Stimulated activated CD8-positive, alpha-beta memory T cell treated with anti-CD3 and anti-CD28 coated beads, Interleukin-4, amount 100 ng/mL, for 1 hour (primary cell): ENCODE measurements at regions not wholly inside any gene's neighbourhood (a gene's known extent, or its start where the extent isn't known, plus 50 kb on each side); places are given as distances from the start of the nearest gene placed in this dataset.

Source experiments
- DNase-seq, 2 donors: peaks; one replicate each; pipeline ENCODE4 v3.0.0-alpha.2; 2020; ENCODE audit warnings: low read depth in 2 of 2, low spot score in 1 of 2

GRCh38 chr5:155193483-155194107, 180.0 kb downstream of the KIF4B start:
- DNase-seq, result no peak

- DNase-seq, result no peak
These were observed 187.1 kb downstream of the KIF4B start for GRCh38 chr5:155200608-155201007.

GRCh38 chr5:155211764-155212163, 198.2 kb downstream of the KIF4B start:
- no peak for DNase-seq

- no peak for DNase-seq
These were observed 208.8 kb downstream of the KIF4B start for GRCh38 chr5:155222393-155222792.

GRCh38 chr5:155229135-155229534, 215.6 kb downstream of the KIF4B start:
- DNase-seq, result no peak

GRCh38 chr5:155239803-155240202, 226.2 kb downstream of the KIF4B start:
- no peak for DNase-seq

- DNase-seq, result no peak
These were observed 237.0 kb downstream of the KIF4B start for GRCh38 chr5:155250596-155250995.

- no peak for DNase-seq
These were observed 238.5 kb downstream of the KIF4B start for GRCh38 chr5:155252025-155252424.

GRCh38 chr5:155252717-155253116, 239.2 kb downstream of the KIF4B start:
- DNase-seq, result no peak

- DNase-seq, result no peak
These were observed 240.8 kb downstream of the KIF4B start for GRCh38 chr5:155254399-155254798.

- DNase-seq, result no peak
These were observed 244.6 kb downstream of the KIF4B start for GRCh38 chr5:155258161-155258560.

- no peak for DNase-seq
These were observed 246.1 kb downstream of the KIF4B start for GRCh38 chr5:155259648-155260047.

GRCh38 chr5:155260798-155261197, 247.2 kb downstream of the KIF4B start:
- no peak for DNase-seq

GRCh38 chr5:155263381-155263780, 249.8 kb downstream of the KIF4B start:
- no peak for DNase-seq

GRCh38 chr5:155264809-155265208, 251.3 kb downstream of the KIF4B start:
- no peak for DNase-seq

GRCh38 chr5:155268770-155269425, 255.3 kb downstream of the KIF4B start:
- DNase-seq, result no peak

GRCh38 chr5:155270725-155271124, 257.2 kb downstream of the KIF4B start:
- no peak for DNase-seq

GRCh38 chr5:155274484-155274883, 260.9 kb downstream of the KIF4B start:
- DNase-seq, result no peak

GRCh38 chr5:155275222-155275621, 261.7 kb downstream of the KIF4B start:
- no peak for DNase-seq

GRCh38 chr5:155276231-155276630, 262.7 kb downstream of the KIF4B start:
- DNase-seq, result no peak

- no peak for DNase-seq
These were observed 265.0 kb downstream of the KIF4B start for GRCh38 chr5:155278532-155278931.

GRCh38 chr5:155282503-155283107, 269.1 kb downstream of the KIF4B start:
- no peak for DNase-seq

GRCh38 chr5:155285706-155286105, 272.2 kb downstream of the KIF4B start:
- no peak for DNase-seq
